Endothelial cell of umbilical vein (primary cell): ENCODE measurements at regions not wholly inside any gene's neighbourhood (a gene's known extent, or its start where the extent isn't known, plus 50 kb on each side); places are given as distances from the start of the nearest gene placed in this dataset.

Experiments
- BruUV-seq: library from RNA; stranded (reverse); fragments of 400-500 nt; replicated peaks from 2 replicates; lab custom pipeline; 2021; lab: Mats Ljungman, UMichigan
- CTCF ChIA-PET: fragments of 300-600, 350-600 bp; sonication (Branson Sonifier 250); formaldehyde crosslinking; loops from one replicate; lab custom pipeline; 2021; ENCODE audit warnings: antibody characterized with exemption, inconsistent platforms; lab: Charles Lee
- POLR2A ChIA-PET: fragments of 300-600, 350-600 bp; sonication (Branson Sonifier 250); formaldehyde crosslinking; loops from one replicate; lab custom pipeline; 2021; ENCODE audit warnings: antibody characterized with exemption, inconsistent platforms; lab: Charles Lee
- DNase-seq: peaks from one replicate; pipeline ENCODE4 v3.0.0-alpha.2; 2011; ENCODE audit warnings: low read depth, low spot score
- FAIRE-seq: peaks from 2 replicates; lab custom pipeline; 2011; peaks lifted over from hg19 to GRCh38; lab: Jason Lieb, UNC
- H2AFZ ChIP-seq: 2 replicates; pipeline ENCODE4 v1.6.0; 2012; ENCODE audit warnings: low read depth, low read length, control low read depth, inconsistent platforms
- H3K27ac ChIP-seq: 2 replicates; pipeline ENCODE4 v1.5.1; 2011; ENCODE audit warnings: low read depth, mild to moderate bottlenecking, control low read depth, low read length, moderate library complexity; ENCODE audit not compliant: insufficient read depth
- H3K27me3 ChIP-seq, 2 experiments: 2 replicates each; pipeline versions ENCODE4 v1.6.0 to v1.6.1; 2011; ENCODE audit warnings: low read length in 2 of 2, mixed read lengths in 1 of 2; ENCODE audit not compliant: control insufficient read depth in 2 of 2, insufficient read depth in 2 of 2
- H3K36me3 ChIP-seq, 2 experiments: 2 replicates in 1 of 2; 3 replicates in 1 of 2; pipeline ENCODE4 v1.5.1; 2011; ENCODE audit warnings: low read length in 2 of 2, mild to moderate bottlenecking in 1 of 2, moderate library complexity in 1 of 2; ENCODE audit not compliant: control insufficient read depth in 2 of 2, insufficient read depth in 2 of 2; ENCODE audit errors: extremely low read depth in 1 of 2
- H3K4me1 ChIP-seq: 3 replicates; pipeline ENCODE4 v1.5.1; 2011; ENCODE audit warnings: mild to moderate bottlenecking, low read length; ENCODE audit not compliant: control insufficient read depth, insufficient read depth; ENCODE audit errors: extremely low read depth
- H3K4me2 ChIP-seq: 2 replicates; pipeline ENCODE4 v1.6.1; 2011; ENCODE audit warnings: low read length, control low read depth, mixed read lengths; ENCODE audit not compliant: insufficient read depth
- H3K4me3 ChIP-seq, 3 experiments: fragments of 200-600 bp in 1 of 3; sonication (generic), shearing (Covaris generic) in 1 of 3; replicated peaks in 1 of 3; 2 replicates each; pipeline ENCODE4 v1.5.1; 2011 to 2016; ENCODE audit warnings: control low read depth in 3 of 3, low read length in 3 of 3, mild to moderate bottlenecking in 2 of 3, inconsistent platforms in 1 of 3, low read depth in 1 of 3, moderate library complexity in 1 of 3; ENCODE audit not compliant: insufficient read depth in 1 of 3
- H3K79me2 ChIP-seq: 2 replicates; pipeline ENCODE4 v1.6.0; 2012; ENCODE audit warnings: low read length, inconsistent platforms; ENCODE audit not compliant: control insufficient read depth, insufficient read depth
- H3K9ac ChIP-seq: replicated peaks from 2 replicates; pipeline ENCODE3; 2011; ENCODE audit warnings: low read length, control low read depth; ENCODE audit not compliant: insufficient read depth; ENCODE audit errors: extremely low read depth
- H3K9me1 ChIP-seq: replicated peaks from 3 replicates; pipeline ENCODE4 v1.6.0; 2011; ENCODE audit warnings: mild to moderate bottlenecking, low read length; ENCODE audit not compliant: control insufficient read depth, insufficient read depth; ENCODE audit errors: extremely low read depth
- H3K9me3 ChIP-seq: replicated peaks from 2 replicates; pipeline ENCODE4 v1.5.1; 2012; ENCODE audit warnings: low read length, inconsistent platforms; ENCODE audit not compliant: control insufficient read depth, insufficient read depth
- H4K20me1 ChIP-seq: replicated peaks from 2 replicates; pipeline ENCODE3; 2011; ENCODE audit warnings: mild to moderate bottlenecking, low read length; ENCODE audit not compliant: control insufficient read depth, insufficient read depth; ENCODE audit errors: extremely low read depth
- CTCF ChIP-seq, 2 donors: IDR thresholded peaks; 1 replicate in 1 of 2; 2 replicates in 1 of 2; pipeline ENCODE4 v1.5.1; 2011; ENCODE audit warnings: low read length in 2 of 2, mild to moderate bottlenecking in 2 of 2, moderate library complexity in 2 of 2, control low read depth in 1 of 2, inconsistent platforms in 1 of 2, low read depth in 1 of 2; ENCODE audit not compliant: insufficient read depth in 1 of 2; ENCODE audit errors: extremely low read depth in 1 of 2
- EZH2 ChIP-seq: IDR thresholded peaks from 2 replicates; pipeline ENCODE4 v1.6.1; 2012; ENCODE audit warnings: borderline replicate concordance, low read depth, mild to moderate bottlenecking, moderate library complexity, low read length, inconsistent platforms; ENCODE audit not compliant: severe bottlenecking
- FOS ChIP-seq: IDR thresholded peaks from 2 replicates; pipeline ENCODE4 v1.6.1; 2011; ENCODE audit warnings: mild to moderate bottlenecking, low read length, moderate library complexity, borderline replicate concordance; ENCODE audit not compliant: insufficient read depth
- GATA2 ChIP-seq: IDR thresholded peaks from 2 replicates; pipeline ENCODE4 v1.7.0; 2011; ENCODE audit warnings: low read depth, mild to moderate bottlenecking, moderate library complexity, mixed read lengths, low read length; ENCODE audit not compliant: insufficient read length, insufficient read depth
- JUN ChIP-seq: IDR thresholded peaks from 2 replicates; pipeline ENCODE4 v1.6.1; 2011; ENCODE audit warnings: borderline replicate concordance, low read depth; ENCODE audit not compliant: insufficient read length, insufficient read depth
- MAX ChIP-seq: IDR thresholded peaks from 2 replicates; pipeline ENCODE4 v1.6.1; 2011; ENCODE audit not compliant: insufficient read depth, insufficient read length
- MYC ChIP-seq: IDR thresholded peaks from one replicate; pipeline ENCODE4 v1.6.1; 2011; ENCODE audit warnings: mild to moderate bottlenecking, low read depth, low read length
- POLR2A ChIP-seq: IDR thresholded peaks from 2 replicates; pipeline ENCODE4 v1.6.1; 2012; ENCODE audit warnings: low read depth, mild to moderate bottlenecking, control low read depth, low read length
- POLR2AphosphoS5 ChIP-seq: IDR thresholded peaks from 2 replicates; pipeline ENCODE4 v1.6.1; 2012; ENCODE audit warnings: low read depth, mild to moderate bottlenecking, control low read depth, low read length, moderate library complexity; ENCODE audit not compliant: insufficient read depth
- dilution Hi-C: fragments of 300-500 bp; cut with MboI; formaldehyde crosslinking; loops from one replicate; pipeline ENCODE4 v1.15.0; 2019; ENCODE audit warnings: low sequenced_read_pairs; ENCODE audit not compliant: extremely low pct_ligation_motif_present
- intact Hi-C: fragments of 100-400 bp; cut with micrococcal nuclease; formaldehyde crosslinking; loops from one replicate; pipeline ENCODE4 v1.10.0; 2022

- FAIRE-seq (no peak), DNase-seq (no peak)
- Histone ChIP-seq H3K79me2 (no peaks in the 10 kb centered on the region), H2AFZ (no peak overlapping the region), H3K9me1 (no peaks in the 10 kb centered on the region), H3K4me3 (no peak overlapping the region), H3K9me3 (no peaks in the 10 kb centered on the region), H4K20me1 (no peaks in the 10 kb centered on the region), H3K27ac (no peak overlapping the region), H3K4me1 (no peaks in the 10 kb centered on the region), H3K4me2 (no peak overlapping the region), H3K9ac (no peak overlapping the region), H3K36me3 (no peaks in the 10 kb centered on the region), H3K27me3 (no peaks in the 10 kb centered on the region)
- CTCF ChIA-PET, result no interaction called here
- TF ChIP-seq CTCF (IDR thresholded peaks at IDR 0.05; ENCODE audit: extremely low read depth in 1 of 2, insufficient read depth in 1 of 2, low read depth in 1 of 2, low read length in 2 of 2) (no peak), FOS (no peak), EZH2 (no peak), POLR2A (no peak), POLR2AphosphoS5 (no peak), MYC (no peak), GATA2 (no peak), MAX (no peak), JUN (no peak)
- intact Hi-C loops (no loop called here), dilution Hi-C loops (no loop called here)
- POLR2A ChIA-PET, result no interaction called here
- BruUV-seq, result no TSS peak
These were observed 391.1 kb downstream of the TMEM161B start for GRCh38 chr5:87877495-87877894.
